ENCODE measurements at regions not wholly inside any gene's neighbourhood (a gene's known extent, or its start where the extent isn't known, plus 50 kb on each side); places are given as distances from the start of the nearest gene placed in this dataset.

DNA sequence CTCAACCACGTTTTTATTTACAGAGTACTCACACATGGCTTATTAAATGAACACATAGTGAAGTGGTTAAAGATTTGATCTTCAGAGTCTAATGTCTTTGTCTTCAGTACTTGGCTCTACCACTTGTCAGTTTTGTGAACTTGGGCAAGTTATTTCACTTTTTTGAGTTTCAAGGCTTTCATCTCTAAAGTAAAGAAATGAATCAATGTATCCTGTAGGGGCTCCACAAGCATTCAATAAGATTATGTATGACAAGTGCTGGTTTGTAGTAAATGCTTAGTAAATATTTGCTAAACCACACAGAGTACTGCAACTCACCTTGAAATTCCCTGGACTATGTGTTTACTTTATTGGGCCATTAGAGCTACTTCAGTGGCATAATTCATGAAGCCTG, 446.0 kb upstream of the GOT2 start:
- TF ChIP-seq EZH2phosphoT487 (IDR thresholded peaks at IDR 0.05; ENCODE audit: insufficient read depth, low read depth) = no peak
- TF ChIP-seq EZH2 (IDR thresholded peaks at IDR 0.05; ENCODE audit: insufficient read depth, poor library complexity, severe bottlenecking) = no peak
